ENCODE measurements at regions not wholly inside any gene's neighbourhood (a gene's known extent, or its start where the extent isn't known, plus 50 kb on each side); places are given as distances from the start of the nearest gene placed in this dataset.

- 89% methylated on average over 3 of the region's 3 CpGs; no CpG with 5 or more reads in 1 of the 2 experiments for WGBS, 2 experiments (ENCODE audit: extremely low coverage in 1 of 2, insufficient coverage in 1 of 2, insufficient read length in 1 of 2, insufficient replicate concordance in 2 of 2, low coverage in 1 of 2, low lambda C conversion rate in 2 of 2, missing lambda C conversion rate in 1 of 2)
- CTCF ChIA-PET (ENCODE audit: partially characterized antibody), result no interaction called here
- no peak for TF ChIP-seq CHD1 (IDR thresholded peaks at IDR 0.05; ENCODE audit: low read depth, low read length)
Measured at GRCh38 chr4:24054910-24055309, 165.1 kb upstream of the PPARGC1A start.

More at GRCh38 chr4:24054910-24055309, 165.1 kb upstream of the PPARGC1A start:
- Histone ChIP-seq H4K5ac (ENCODE audit: insufficient read length, low read depth, low read length) (no peak overlapping the region), H2BK5ac (ENCODE audit: low read depth, low read length) (no peak overlapping the region), H3K27me3 (replicated peaks in 1 of 4; ENCODE audit: control insufficient read depth in 3 of 4, extremely low read depth in 1 of 4, insufficient read depth in 3 of 4, low read length in 3 of 4) (no peaks in the 10 kb centered on the region), H2AFZ (ENCODE audit: low read length) (no peak overlapping the region), H3K4me2 (ENCODE audit: insufficient read depth in 1 of 2, low read depth in 2 of 2, low read length in 2 of 2) (no peak overlapping the region), H4K91ac (replicated peaks; ENCODE audit: insufficient read length, low read length) (no peak overlapping the region), H3K56ac (replicated peaks; ENCODE audit: insufficient read length, low read depth, low read length) (no peak overlapping the region), H2BK12ac (ENCODE audit: low read depth, low read length) (no peak overlapping the region), H4K20me1 (replicated peaks in 1 of 2; ENCODE audit: control insufficient read depth in 1 of 2, insufficient read depth in 2 of 2, low read length in 2 of 2) (no peaks in the 10 kb centered on the region), H2BK15ac (ENCODE audit: low read length) (no peak overlapping the region), H3K23me2 (ENCODE audit: low read depth, low read length) (no peaks in the 10 kb centered on the region), H3K23ac (ENCODE audit: insufficient read length) (no peak overlapping the region), H4K8ac (ENCODE audit: extremely low read depth, insufficient read depth, low read length) (no peak overlapping the region), H3K18ac (ENCODE audit: extremely low read depth, low read length) (no peak overlapping the region), H3K4me3 (ENCODE audit: extremely low read depth in 1 of 4, insufficient read depth in 2 of 4, low read depth in 3 of 4, low read length in 4 of 4) (no peak overlapping the region), H3K14ac (ENCODE audit: insufficient read length) (no peak overlapping the region), H2BK20ac (ENCODE audit: low read length) (no peak overlapping the region), H2BK120ac (replicated peaks; ENCODE audit: low read depth, low read length) (no peak overlapping the region), H3K36me3 (ENCODE audit: control insufficient read depth in 2 of 4, insufficient read depth in 4 of 4, low read length in 3 of 4) (no peaks in the 10 kb centered on the region; a peak in 1 of 8 replicates), H3K9ac (replicated peaks in 1 of 4; ENCODE audit: extremely low read depth in 1 of 4, low read depth in 3 of 4, low read length in 3 of 4) (no peak overlapping the region), H2AK5ac (ENCODE audit: low read depth, low read length) (no peak overlapping the region), H3K9me3 (ENCODE audit: insufficient read depth in 2 of 2, low read depth in 1 of 2, low read length in 1 of 2) (no peaks in the 10 kb centered on the region), H3K27ac (ENCODE audit: low read depth, low read length) (no peak overlapping the region), H3K4me1 (replicated peaks in 1 of 4; ENCODE audit: control insufficient read depth in 3 of 4, insufficient read depth in 4 of 4, low read length in 3 of 4) (no peaks in the 10 kb centered on the region), H3K4ac (replicated peaks; ENCODE audit: insufficient read length, low read depth, low read length) (no peak overlapping the region), H3K79me2 (ENCODE audit: control insufficient read depth in 1 of 2, insufficient read depth in 2 of 2, low read length in 2 of 2) (no peaks in the 10 kb centered on the region), H3K79me1 (ENCODE audit: low read depth, low read length) (no peaks in the 10 kb centered on the region)
- FAIRE-seq (no peak), DNase-seq (ENCODE audit: low read depth in 1 of 2, low spot score in 2 of 2) (no peak)
- POLR2A ChIA-PET (ENCODE audit: partially characterized antibody), result no interaction called here
